Panc1 (cell line): ENCODE measurements at regions not wholly inside any gene's neighbourhood (a gene's known extent, or its start where the extent isn't known, plus 50 kb on each side); places are given as distances from the start of the nearest gene placed in this dataset.

Source experiments
- ATAC-seq: fragments of 200-7000 bp; cut with Tn5 transposase; 2 replicates; pipeline ENCODE4 v1.9.1; 2020; ENCODE audit warnings: mild to moderate bottlenecking, moderate library complexity
- BruUV-seq: library from RNA; stranded (reverse); fragments of 400-500 nt; replicated peaks from 2 replicates; lab custom pipeline; 2021; lab: Mats Ljungman, UMichigan
- CTCF ChIA-PET: fragments of 300-600 bp; sonication (Branson Sonifier 250); formaldehyde crosslinking; loops from one replicate; lab custom pipeline; 2022; ENCODE audit warnings: antibody characterized with exemption; lab: Charles Lee
- POLR2A ChIA-PET: fragments of 300-600 bp; sonication (Branson Sonifier 250); formaldehyde crosslinking; loops from one replicate; lab custom pipeline; 2022; ENCODE audit warnings: antibody characterized with exemption; lab: Charles Lee
- DNase-seq: peaks from one replicate; pipeline ENCODE4 v3.0.0-alpha.2; 2010; ENCODE audit warnings: low read depth, low spot score
- H3K27ac ChIP-seq: 2 replicates; pipeline ENCODE4 v1.5.1; 2011; ENCODE audit warnings: mild to moderate bottlenecking, low read length, inconsistent platforms
- H3K27me3 ChIP-seq: fragments of 200-500 bp; sonication (Bioruptor generic); 2 replicates; pipeline ENCODE4 v1.6.0; 2014; ENCODE audit warnings: low read length, inconsistent platforms; ENCODE audit not compliant: control insufficient read depth, insufficient read depth
- H3K36me3 ChIP-seq: fragments of 200-500 bp; sonication (Bioruptor generic); 2 replicates; pipeline ENCODE4 v1.5.1; 2014; ENCODE audit warnings: inconsistent platforms, mild to moderate bottlenecking, low read length, moderate library complexity; ENCODE audit not compliant: control insufficient read depth, insufficient read depth
- H3K4me1 ChIP-seq: 2 replicates; pipeline ENCODE4 v1.5.1; 2011; ENCODE audit warnings: inconsistent platforms, mild to moderate bottlenecking, low read length, moderate library complexity; ENCODE audit not compliant: control insufficient read depth, insufficient read depth
- H3K4me3 ChIP-seq, 2 experiments: 2 replicates each; pipeline ENCODE4 v1.5.1; 2011 to 2012; ENCODE audit warnings: low read depth in 2 of 2, low read length in 2 of 2, mild to moderate bottlenecking in 2 of 2, inconsistent platforms in 1 of 2, moderate library complexity in 1 of 2
- H3K9me3 ChIP-seq: fragments of 200-500 bp; sonication (Bioruptor generic); 2 replicates; pipeline ENCODE4 v1.5.1; 2014; ENCODE audit warnings: low read depth, mild to moderate bottlenecking, inconsistent platforms, low read length, moderate library complexity; ENCODE audit not compliant: control insufficient read depth, insufficient read depth
- CTCF ChIP-seq: fragments of 450-650 bp; IDR thresholded peaks from 2 replicates; pipeline ENCODE4 v1.5.1; 2017; ENCODE audit warnings: mild to moderate bottlenecking
- POLR2AphosphoS5 ChIP-seq: IDR thresholded peaks from 2 replicates; pipeline ENCODE4 v1.6.1; 2012; ENCODE audit warnings: mild to moderate bottlenecking, low read depth, low read length, moderate library complexity
- REST ChIP-seq, 2 experiments: IDR thresholded peaks; 2 replicates each; pipeline ENCODE4 v1.6.1; 2011 to 2012; ENCODE audit warnings: low read depth in 2 of 2, control low read depth in 1 of 2, low read length in 1 of 2, mild to moderate bottlenecking in 1 of 2, moderate library complexity in 1 of 2; ENCODE audit not compliant: insufficient read depth in 1 of 2
- SIN3A ChIP-seq: IDR thresholded peaks from 2 replicates; pipeline ENCODE4 v1.6.1; 2012; ENCODE audit warnings: low read depth, mild to moderate bottlenecking, low read length, moderate library complexity, borderline replicate concordance; ENCODE audit not compliant: insufficient read depth
- TCF7L2 ChIP-seq: IDR thresholded peaks from 2 replicates; pipeline ENCODE4 v1.6.1; 2011; ENCODE audit warnings: mild to moderate bottlenecking, low read depth, low read length, inconsistent platforms
- in situ Hi-C: cut with HindIII; loops from 2 replicates; pipeline ENCODE4 v1.10.0; 2016; ENCODE audit warnings: low sequenced_read_pairs, low pct_unique_long_range_greater_than_20kb
- intact Hi-C: fragments of 100-400 bp; cut with micrococcal nuclease; formaldehyde crosslinking; loops from one replicate; pipeline ENCODE4 v1.10.0; 2022; ENCODE audit not compliant: unreplicated experiment

- TF ChIP-seq POLR2AphosphoS5 (no peak), SIN3A (no peak), TCF7L2 (no peak), REST (IDR thresholded peaks at IDR 0.05; ENCODE audit: insufficient read depth in 1 of 2, low read depth in 2 of 2, low read length in 1 of 2) (no peak), CTCF (no peak)
These were observed 224.2 kb downstream of the CYRIA start for GRCh38 chr2:16441431-16441830.

GRCh38 chr2:16440898-16441297 lies 224.7 kb downstream of the CYRIA start:
- CTCF ChIA-PET = no interaction called here

More at GRCh38 chr2:16441431-16441830, 224.2 kb downstream of the CYRIA start:
- no peaks in the 10 kb centered on the region for H3K9me3 ChIP-seq
- ChIA-PET POLR2A (no interaction called here), CTCF (no interaction called here)
- intact Hi-C loops = no loop called here
- DNase-seq (no peak), ATAC-seq (no peak)
- no peak overlapping the region for H3K27ac ChIP-seq
- no peaks in the 10 kb centered on the region for H3K36me3 ChIP-seq
- no TSS peak for BruUV-seq
- no peak overlapping the region for H3K4me3 ChIP-seq
- no peaks in the 10 kb centered on the region for H3K4me1 ChIP-seq
- no peaks in the 10 kb centered on the region for H3K27me3 ChIP-seq
- in situ Hi-C loops = no loop called here

More at GRCh38 chr2:16440898-16441297, 224.7 kb downstream of the CYRIA start:
- no peak for TF ChIP-seq REST (IDR thresholded peaks at IDR 0.05; ENCODE audit: insufficient read depth in 1 of 2, low read depth in 2 of 2, low read length in 1 of 2)
- no peak for TF ChIP-seq SIN3A
- TF ChIP-seq TCF7L2 = no peak
- no peak for TF ChIP-seq CTCF
- no TSS peak for BruUV-seq
- H3K4me1 ChIP-seq = no peaks in the 10 kb centered on the region
- H3K27me3 ChIP-seq = no peaks in the 10 kb centered on the region
- in situ Hi-C loops (no loop called here), intact Hi-C loops (no loop called here)
- POLR2A ChIA-PET = no interaction called here
- ATAC-seq (no peak), DNase-seq (no peak)
- no peaks in the 10 kb centered on the region for H3K36me3 ChIP-seq
- H3K27ac ChIP-seq = no peak overlapping the region
- H3K4me3 ChIP-seq = no peak overlapping the region
- no peaks in the 10 kb centered on the region for H3K9me3 ChIP-seq
